GM12878 (cell line): ENCODE measurements at regions not wholly inside any gene's neighbourhood (a gene's known extent, or its start where the extent isn't known, plus 50 kb on each side); places are given as distances from the start of the nearest gene placed in this dataset.

ENCODE experiments used
- ATAC-seq: fragments of 200-7000 bp; cut with Tn5 transposase; 3 replicates; pipeline ENCODE4 v1.9.1; 2020; ENCODE audit warnings: mild to moderate bottlenecking, moderate library complexity
- BruUV-seq: library from RNA; stranded (reverse); fragments of 400-500 nt; replicated peaks from 2 replicates; lab custom pipeline; 2021; lab: Mats Ljungman, UMichigan
- CTCF ChIA-PET: fragments of 300-600 bp; sonication (Branson Sonifier 250); formaldehyde crosslinking; extraction: SDS; loops from one replicate; lab custom pipeline; 2021; ENCODE audit warnings: inconsistent platforms; lab: Yijun Ruan, JAX
- POLR2A ChIA-PET: fragments of 350-600 bp; formaldehyde crosslinking; extraction: SDS; loops from one replicate; lab custom pipeline; 2021; ENCODE audit warnings: inconsistent platforms; lab: Charles Lee
- RAD21 ChIA-PET: fragments of 300-600 bp; sonication (Branson Sonifier 250); formaldehyde crosslinking; loops from one replicate; lab custom pipeline; 2023; ENCODE audit warnings: antibody characterized with exemption; ENCODE audit not compliant: unreplicated experiment; lab: Charles Lee
- SMC1A ChIA-PET: fragments of 300-600 bp; sonication (Branson Sonifier 250); formaldehyde crosslinking; loops from one replicate; lab custom pipeline; 2023; ENCODE audit not compliant: unreplicated experiment, uncharacterized antibody; lab: Charles Lee
- DNase-seq: peaks from one replicate; pipeline ENCODE4 v3.0.0-alpha.2; 2011; ENCODE audit warnings: low read depth, low spot score
- FAIRE-seq: peaks from 3 replicates; lab custom pipeline; 2011; peaks lifted over from hg19 to GRCh38; lab: Jason Lieb, UNC
- H2AFZ ChIP-seq: 2 replicates; pipeline ENCODE4 v1.6.0; 2011; ENCODE audit warnings: low read depth, low read length, control low read depth; ENCODE audit not compliant: control insufficient read depth
- H3K27ac ChIP-seq: 2 replicates; pipeline ENCODE4 v1.5.1; 2011; ENCODE audit warnings: control low read depth; ENCODE audit not compliant: control insufficient read depth, insufficient read depth
- H3K27me3 ChIP-seq, 2 experiments: replicated peaks in 1 of 2; 2 replicates each; pipeline versions ENCODE4 v1.6.0 to v1.6.1; 2011; ENCODE audit warnings: low read length in 1 of 2; ENCODE audit not compliant: control insufficient read depth in 2 of 2, insufficient read depth in 2 of 2
- H3K36me3 ChIP-seq, 2 experiments: 2 replicates each; pipeline ENCODE4 v1.5.1; 2011; ENCODE audit warnings: low read length in 1 of 2; ENCODE audit not compliant: control insufficient read depth in 2 of 2, insufficient read depth in 2 of 2
- H3K4me1 ChIP-seq: 2 replicates; pipeline ENCODE4 v1.6.1; 2011; ENCODE audit warnings: mild to moderate bottlenecking, low read length, moderate library complexity, mixed read lengths; ENCODE audit not compliant: control insufficient read depth, insufficient read depth
- H3K4me2 ChIP-seq: 2 replicates; pipeline ENCODE4 v1.6.0; 2011; ENCODE audit warnings: control low read depth; ENCODE audit not compliant: control insufficient read depth, insufficient read depth
- H3K4me3 ChIP-seq: fragments of 200-600 bp; sonication (generic); 2 replicates; pipeline ENCODE4 v1.5.1; 2016
- H3K79me2 ChIP-seq: 2 replicates; pipeline ENCODE4 v1.6.0; 2011; ENCODE audit warnings: low read length; ENCODE audit not compliant: control insufficient read depth, insufficient read depth
- H3K9ac ChIP-seq: 2 replicates; pipeline ENCODE4 v1.8.0; 2011; ENCODE audit warnings: low read length, control low read depth, mixed read lengths; ENCODE audit not compliant: control insufficient read depth, insufficient read depth
- H3K9me3 ChIP-seq: replicated peaks from 3 replicates; pipeline ENCODE4 v1.5.1; 2011; ENCODE audit warnings: mild to moderate bottlenecking, low read length; ENCODE audit not compliant: control insufficient read depth, insufficient read depth
- H4K20me1 ChIP-seq: 2 replicates; pipeline ENCODE4 v1.6.0; 2011; ENCODE audit not compliant: control insufficient read depth, insufficient read depth
- BACH1 ChIP-seq: fragments of 450-650 bp; IDR thresholded peaks from 2 replicates; pipeline ENCODE4 v1.6.1; 2017; ENCODE audit warnings: mild to moderate bottlenecking, borderline replicate concordance
- NFYB ChIP-seq: IDR thresholded peaks from 2 replicates; pipeline ENCODE4 v1.6.1; 2011; ENCODE audit warnings: low read depth, mild to moderate bottlenecking, low read length, improper control_type of control experiment, moderate library complexity; ENCODE audit not compliant: insufficient read depth
- PAX5 ChIP-seq: IDR thresholded peaks from 2 replicates; pipeline ENCODE4 v1.6.1; 2011; ENCODE audit warnings: low read depth, low read length, borderline replicate concordance
- SMC3 ChIP-seq: IDR thresholded peaks from 2 replicates; pipeline ENCODE4 v1.6.1; 2011; ENCODE audit warnings: low read length, improper control_type of control experiment, borderline replicate concordance
- STAT1 ChIP-seq: fragments of 450-650 bp; conservative IDR thresholded peaks from 2 replicates; pipeline ENCODE4 v1.6.1; 2014; ENCODE audit warnings: antibody characterized with exemption, mild to moderate bottlenecking
- WRNIP1 ChIP-seq: IDR thresholded peaks from 2 replicates; pipeline ENCODE4 v1.6.1; 2011; ENCODE audit warnings: low read depth, low read length, improper control_type of control experiment, borderline replicate concordance
- YBX1 ChIP-seq: fragments of 450-650 bp; IDR thresholded peaks from 2 replicates; pipeline ENCODE4 v1.6.1; 2016; ENCODE audit warnings: antibody characterized with exemption
- WGBS: methylation state at CpG from one replicate; pipeline ENCODE4 v1.1.6; 2016; ENCODE audit warnings: low lambda C conversion rate; ENCODE audit not compliant: insufficient replicate concordance, insufficient coverage; ENCODE audit errors: missing lambda C conversion rate; 5-methylcytosine and 5-hydroxymethylcytosine counted together
- in situ Hi-C: fragments of 300-500 bp; cut with MboI; formaldehyde crosslinking; loops from 9 replicates; pipeline ENCODE4 v1.14.3; 2018; ENCODE audit warnings: mixed read lengths
- intact Hi-C: fragments of 100-400 bp; cut with micrococcal nuclease; formaldehyde crosslinking; loops from one replicate; pipeline ENCODE4 v1.14.2; 2022; ENCODE audit not compliant: unreplicated experiment
- TF ChIP-seq, protein P1 (sequence below): fragments of 450-650 bp; IDR thresholded peaks from 2 replicates; pipeline ENCODE4 v1.6.1; 2018; ENCODE audit warnings: mild to moderate bottlenecking, low read depth, moderate library complexity; ENCODE audit not compliant: partially characterized antibody
- TF ChIP-seq, protein P2 (sequence below): fragments of 450-650 bp; IDR thresholded peaks from 2 replicates; pipeline ENCODE4 v1.6.1; 2017; ENCODE audit warnings: borderline replicate concordance
- TF ChIP-seq, protein P3 (sequence below): fragments of 450-650 bp; IDR thresholded peaks from 2 replicates; pipeline ENCODE4 v1.6.1; 2014; ENCODE audit warnings: mild to moderate bottlenecking
- TF ChIP-seq, protein P4 (sequence below): IDR thresholded peaks from 2 replicates; pipeline ENCODE4 v1.6.1; 2012; ENCODE audit warnings: low read depth, low read length, improper control_type of control experiment

DNA sequence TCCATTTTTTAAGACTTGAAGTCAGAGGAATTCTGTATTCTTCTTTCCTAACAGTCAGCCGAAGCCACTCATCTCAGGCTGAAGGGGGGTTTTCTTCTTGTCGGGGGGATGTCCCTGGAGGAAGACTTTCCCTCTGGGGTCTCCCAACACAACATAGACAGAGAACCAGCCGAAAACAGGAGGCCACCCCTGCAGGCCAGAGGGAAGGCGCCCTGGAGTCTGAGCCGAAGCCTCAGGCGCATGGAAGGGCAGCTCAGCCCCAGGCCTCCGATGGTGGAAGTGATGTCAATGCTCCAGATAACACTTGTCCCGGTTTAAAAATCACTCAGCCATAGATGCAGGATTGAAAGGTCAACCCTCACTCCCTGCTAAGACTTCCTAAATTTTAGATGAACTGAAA lies 1393.0 kb downstream of the TBC1D22A start:
- TF ChIP-seq, protein P1, sequence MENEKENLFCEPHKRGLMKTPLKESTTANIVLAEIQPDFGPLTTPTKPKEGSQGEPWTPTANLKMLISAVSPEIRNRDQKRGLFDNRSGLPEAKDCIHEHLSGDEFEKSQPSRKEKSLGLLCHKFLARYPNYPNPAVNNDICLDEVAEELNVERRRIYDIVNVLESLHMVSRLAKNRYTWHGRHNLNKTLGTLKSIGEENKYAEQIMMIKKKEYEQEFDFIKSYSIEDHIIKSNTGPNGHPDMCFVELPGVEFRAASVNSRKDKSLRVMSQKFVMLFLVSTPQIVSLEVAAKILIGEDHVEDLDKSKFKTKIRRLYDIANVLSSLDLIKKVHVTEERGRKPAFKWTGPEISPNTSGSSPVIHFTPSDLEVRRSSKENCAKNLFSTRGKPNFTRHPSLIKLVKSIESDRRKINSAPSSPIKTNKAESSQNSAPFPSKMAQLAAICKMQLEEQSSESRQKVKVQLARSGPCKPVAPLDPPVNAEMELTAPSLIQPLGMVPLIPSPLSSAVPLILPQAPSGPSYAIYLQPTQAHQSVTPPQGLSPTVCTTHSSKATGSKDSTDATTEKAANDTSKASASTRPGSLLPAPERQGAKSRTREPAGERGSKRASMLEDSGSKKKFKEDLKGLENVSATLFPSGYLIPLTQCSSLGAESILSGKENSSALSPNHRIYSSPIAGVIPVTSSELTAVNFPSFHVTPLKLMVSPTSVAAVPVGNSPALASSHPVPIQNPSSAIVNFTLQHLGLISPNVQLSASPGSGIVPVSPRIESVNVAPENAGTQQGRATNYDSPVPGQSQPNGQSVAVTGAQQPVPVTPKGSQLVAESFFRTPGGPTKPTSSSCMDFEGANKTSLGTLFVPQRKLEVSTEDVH: no peak
- TF ChIP-seq, protein P2, sequence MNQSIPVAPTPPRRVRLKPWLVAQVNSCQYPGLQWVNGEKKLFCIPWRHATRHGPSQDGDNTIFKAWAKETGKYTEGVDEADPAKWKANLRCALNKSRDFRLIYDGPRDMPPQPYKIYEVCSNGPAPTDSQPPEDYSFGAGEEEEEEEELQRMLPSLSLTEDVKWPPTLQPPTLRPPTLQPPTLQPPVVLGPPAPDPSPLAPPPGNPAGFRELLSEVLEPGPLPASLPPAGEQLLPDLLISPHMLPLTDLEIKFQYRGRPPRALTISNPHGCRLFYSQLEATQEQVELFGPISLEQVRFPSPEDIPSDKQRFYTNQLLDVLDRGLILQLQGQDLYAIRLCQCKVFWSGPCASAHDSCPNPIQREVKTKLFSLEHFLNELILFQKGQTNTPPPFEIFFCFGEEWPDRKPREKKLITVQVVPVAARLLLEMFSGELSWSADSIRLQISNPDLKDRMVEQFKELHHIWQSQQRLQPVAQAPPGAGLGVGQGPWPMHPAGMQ: no peak
- TF ChIP-seq NFYB: no peak
- ChIA-PET CTCF (no interaction called here), RAD21 (no interaction called here), POLR2A (no interaction called here), SMC1A (no interaction called here)
- Histone ChIP-seq H3K27ac (no peak overlapping the region), H3K9ac (no peak overlapping the region), H3K36me3 (no peaks in the 10 kb centered on the region), H2AFZ (no peak overlapping the region), H3K4me1 (no peaks in the 10 kb centered on the region), H3K9me3 (no peaks in the 10 kb centered on the region), H3K27me3 (no peaks in the 10 kb centered on the region), H3K4me3 (no peak overlapping the region), H3K4me2 (no peak overlapping the region), H3K79me2 (no peaks in the 10 kb centered on the region), H4K20me1 (no peaks in the 10 kb centered on the region)
- in situ Hi-C loops (loop anchor here (5.0 kb wide), 1 partner anchor 52 kb away; no protein-coding TSS in a partner anchor), intact Hi-C loops (no loop called here)
- no peak for DNase-seq
- ATAC-seq: no peak
- no peak for FAIRE-seq
- 51% methylated on average over 8 of the region's 8 CpGs for WGBS
- BruUV-seq: no TSS peak

DNA sequence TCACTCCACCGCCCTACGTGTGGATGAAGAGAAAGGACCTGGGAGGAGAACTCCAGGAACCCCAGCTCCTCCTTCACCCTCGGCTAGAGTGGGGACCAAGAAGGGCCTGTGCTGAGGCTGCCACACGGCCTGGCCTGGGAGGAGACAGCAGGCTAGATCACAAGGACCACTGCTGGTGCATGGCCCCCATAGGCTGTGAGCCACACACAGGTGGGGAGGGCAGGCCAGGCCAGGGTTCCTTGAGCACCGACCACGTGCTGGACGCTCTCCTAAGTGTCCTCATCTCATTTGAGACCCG lies 1392.4 kb downstream of the TBC1D22A start:
- FAIRE-seq: no peak
- TF ChIP-seq WRNIP1 (no peak), STAT1 (no peak), PAX5 (no peak), SMC3 (no peak), BACH1 (no peak), YBX1 (no peak)
- TF ChIP-seq, protein P3, sequence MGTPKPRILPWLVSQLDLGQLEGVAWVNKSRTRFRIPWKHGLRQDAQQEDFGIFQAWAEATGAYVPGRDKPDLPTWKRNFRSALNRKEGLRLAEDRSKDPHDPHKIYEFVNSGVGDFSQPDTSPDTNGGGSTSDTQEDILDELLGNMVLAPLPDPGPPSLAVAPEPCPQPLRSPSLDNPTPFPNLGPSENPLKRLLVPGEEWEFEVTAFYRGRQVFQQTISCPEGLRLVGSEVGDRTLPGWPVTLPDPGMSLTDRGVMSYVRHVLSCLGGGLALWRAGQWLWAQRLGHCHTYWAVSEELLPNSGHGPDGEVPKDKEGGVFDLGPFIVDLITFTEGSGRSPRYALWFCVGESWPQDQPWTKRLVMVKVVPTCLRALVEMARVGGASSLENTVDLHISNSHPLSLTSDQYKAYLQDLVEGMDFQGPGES: no peak
- TF ChIP-seq, protein P4, sequence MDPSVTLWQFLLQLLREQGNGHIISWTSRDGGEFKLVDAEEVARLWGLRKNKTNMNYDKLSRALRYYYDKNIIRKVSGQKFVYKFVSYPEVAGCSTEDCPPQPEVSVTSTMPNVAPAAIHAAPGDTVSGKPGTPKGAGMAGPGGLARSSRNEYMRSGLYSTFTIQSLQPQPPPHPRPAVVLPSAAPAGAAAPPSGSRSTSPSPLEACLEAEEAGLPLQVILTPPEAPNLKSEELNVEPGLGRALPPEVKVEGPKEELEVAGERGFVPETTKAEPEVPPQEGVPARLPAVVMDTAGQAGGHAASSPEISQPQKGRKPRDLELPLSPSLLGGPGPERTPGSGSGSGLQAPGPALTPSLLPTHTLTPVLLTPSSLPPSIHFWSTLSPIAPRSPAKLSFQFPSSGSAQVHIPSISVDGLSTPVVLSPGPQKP: no peak

More for the DNA sequence above, 1392.4 kb downstream of the TBC1D22A start:
- no peaks in the 10 kb centered on the region for H4K20me1 ChIP-seq
- H3K9me3 ChIP-seq: no peaks in the 10 kb centered on the region
- no peaks in the 10 kb centered on the region for H3K4me1 ChIP-seq
- H2AFZ ChIP-seq: no peak overlapping the region
- SMC1A ChIA-PET: no interaction called here
- H3K9ac ChIP-seq: no peak overlapping the region
- in situ Hi-C loops: loop anchor here (5.0 kb wide), 1 partner anchor 52 kb away; no protein-coding TSS in a partner anchor
- POLR2A ChIA-PET: no interaction called here
- intact Hi-C loops: no loop called here
- BruUV-seq: no TSS peak
- H3K36me3 ChIP-seq: no peaks in the 10 kb centered on the region
- CTCF ChIA-PET: no interaction called here
- whole genome bisulfite sequencing: 23% methylated on average over 8 of the region's 8 CpGs
- no peak overlapping the region for H3K4me3 ChIP-seq
- H3K27me3 ChIP-seq: no peaks in the 10 kb centered on the region
- DNase-seq: no peak
- RAD21 ChIA-PET: no interaction called here
- no peak for ATAC-seq
- no peaks in the 10 kb centered on the region for H3K79me2 ChIP-seq
- no peak overlapping the region for H3K4me2 ChIP-seq
- no peak overlapping the region for H3K27ac ChIP-seq
